IPS DF 4.7 (cell line): ENCODE measurements at regions not wholly inside any gene's neighbourhood (a gene's known extent, or its start where the extent isn't known, plus 50 kb on each side); places are given as distances from the start of the nearest gene placed in this dataset.
"Not testable (repeated sequence)": the region's sequence is repeated elsewhere in the genome, so short reads cannot be mapped to it uniquely, and the experiment has no call there.

Experiments used
- DNase-seq: peaks from one replicate; pipeline ENCODE4 v3.0.0-alpha.2; 2013; ENCODE audit warnings: low spot score; ENCODE audit errors: extremely low read depth

DNA sequence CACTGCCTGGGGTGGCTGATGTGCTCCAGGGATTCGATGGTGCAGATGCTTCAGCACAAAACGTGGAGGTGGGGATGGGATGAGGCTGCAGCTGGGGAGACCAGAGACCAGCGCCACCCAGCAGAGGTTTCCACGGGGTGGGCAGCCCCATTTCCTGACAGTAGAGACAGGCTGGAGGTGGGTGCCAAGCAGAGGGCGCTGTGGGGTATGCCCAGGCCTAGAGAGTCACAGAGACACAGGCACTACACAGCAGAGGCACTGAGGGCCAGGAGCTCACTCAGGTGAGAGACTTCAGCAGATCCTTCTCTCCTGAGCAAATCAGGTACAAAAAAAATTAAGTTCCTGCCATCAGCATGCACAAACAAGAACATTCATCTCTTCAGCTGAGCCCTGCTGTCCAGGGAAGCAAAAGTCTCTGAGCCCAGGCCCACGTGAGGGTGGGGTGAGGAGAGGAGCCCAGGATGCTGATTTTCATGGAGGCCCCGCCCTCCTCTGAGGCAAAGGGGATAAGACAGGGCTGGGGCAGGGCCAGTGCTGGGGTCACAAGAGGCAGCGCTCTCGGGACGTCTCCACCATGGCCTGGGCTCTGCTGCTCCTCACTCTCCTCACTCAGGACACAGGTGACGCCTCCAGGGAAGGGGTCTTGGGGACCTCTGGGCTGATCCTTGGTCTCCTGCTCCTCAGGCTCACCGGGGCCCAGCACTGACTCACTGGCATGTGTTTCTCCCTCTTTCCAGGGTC lies 53.1 kb downstream of the GGTLC2 start:
- no peak for DNase-seq

DNA sequence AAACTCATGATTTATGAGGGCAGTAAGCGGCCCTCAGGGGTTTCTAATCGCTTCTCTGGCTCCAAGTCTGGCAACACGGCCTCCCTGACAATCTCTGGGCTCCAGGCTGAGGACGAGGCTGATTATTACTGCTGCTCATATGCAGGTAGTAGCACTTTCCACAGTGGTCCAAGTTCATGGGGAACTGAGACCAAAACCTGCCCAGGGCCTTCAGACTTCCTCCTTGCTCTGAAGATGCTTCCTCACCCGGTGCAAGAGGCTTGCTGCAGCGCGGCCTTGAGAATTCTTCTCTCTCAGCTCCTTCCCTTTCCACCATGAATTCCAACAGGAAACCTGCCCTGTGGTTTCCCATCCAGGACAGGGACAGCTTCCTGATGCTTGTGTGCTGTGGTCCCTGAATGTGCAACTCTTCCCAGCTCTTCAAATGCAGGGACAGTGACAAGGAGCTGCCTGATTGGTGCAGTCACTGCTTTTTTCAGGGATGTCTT lies 53.9 kb downstream of the GGTLC2 start:
- DNase-seq = no peak

GRCh38 chr22:22700631-22701030 lies 56.2 kb downstream of the GGTLC2 start:
- DNase-seq = no peak

GRCh38 chr22:22701557-22701956 lies 57.1 kb downstream of the GGTLC2 start:
- not testable (repeated sequence) for DNase-seq

GRCh38 chr22:22702237-22703202 lies 58.1 kb downstream of the GGTLC2 start:
- DNase-seq = no peak

GRCh38 chr22:22703203-22703570 lies 58.8 kb downstream of the GGTLC2 start:
- DNase-seq = no peak

DNA sequence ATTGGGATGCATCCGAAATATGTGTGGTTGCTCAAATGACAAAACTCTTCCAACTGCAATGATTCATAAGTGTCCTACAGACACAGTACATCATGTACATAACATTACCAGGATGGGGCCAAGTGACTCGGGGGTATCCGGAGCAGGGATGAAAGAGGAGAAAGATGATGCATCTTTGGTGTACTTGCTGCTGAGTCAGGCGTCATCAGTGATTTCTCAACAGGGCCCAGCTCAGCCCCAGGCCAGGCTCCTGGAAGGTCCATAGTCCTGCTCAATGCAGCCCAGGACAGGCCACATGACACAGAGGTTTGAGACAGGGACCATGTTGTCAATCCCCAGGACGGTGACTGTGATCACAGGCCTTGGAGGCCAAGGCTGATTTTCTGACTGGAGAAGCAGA lies 59.3 kb downstream of the GGTLC2 start:
- DNase-seq = no peak

DNA sequence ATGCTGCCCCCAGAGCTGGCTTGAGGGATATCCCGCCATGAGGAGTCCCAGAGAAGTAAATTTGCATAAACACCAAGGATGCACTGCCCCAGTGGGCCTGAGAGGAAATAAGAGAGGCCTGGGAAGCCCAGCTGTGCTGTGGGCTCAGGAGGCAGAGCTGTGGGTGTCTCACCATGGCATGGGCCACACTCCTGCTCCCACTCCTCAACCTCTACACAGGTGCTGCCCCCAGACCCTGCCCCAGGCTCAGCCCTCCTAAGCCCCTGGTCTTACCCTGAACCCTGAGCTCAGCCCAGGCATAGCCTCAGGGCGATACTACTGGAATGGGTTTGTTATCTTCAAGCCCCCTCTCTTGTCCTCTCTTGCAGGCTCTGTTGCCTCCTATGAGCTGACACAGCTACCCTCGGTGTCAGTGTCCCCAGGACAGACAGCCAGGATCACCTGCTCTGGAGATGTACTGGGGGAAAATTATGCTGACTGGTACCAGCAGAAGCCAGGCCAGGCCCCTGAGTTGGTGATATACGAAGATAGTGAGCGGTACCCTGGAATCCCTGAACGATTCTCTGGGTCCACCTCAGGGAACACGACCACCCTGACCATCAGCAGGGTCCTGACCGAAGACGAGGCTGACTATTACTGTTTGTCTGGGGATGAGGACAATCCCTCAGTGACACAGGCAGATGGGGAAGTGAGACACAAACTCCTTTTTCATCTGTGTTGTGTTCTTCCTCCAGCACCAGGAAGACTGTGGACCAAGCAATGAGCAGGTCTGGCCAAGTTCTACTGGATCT lies 59.9 kb downstream of the GGTLC2 start:
- no peak for DNase-seq

GRCh38 chr22:22705328-22706100 lies 61.1 kb downstream of the GGTLC2 start:
- no peak for DNase-seq

GRCh38 chr22:22706253-22706915 lies 62.0 kb downstream of the GGTLC2 start:
- no peak for DNase-seq

GRCh38 chr22:22709719-22710445 lies 65.5 kb downstream of the GGTLC2 start:
- no peak for DNase-seq

GRCh38 chr22:22710719-22711531 lies 66.5 kb downstream of the GGTLC2 start:
- no peak for DNase-seq

DNA sequence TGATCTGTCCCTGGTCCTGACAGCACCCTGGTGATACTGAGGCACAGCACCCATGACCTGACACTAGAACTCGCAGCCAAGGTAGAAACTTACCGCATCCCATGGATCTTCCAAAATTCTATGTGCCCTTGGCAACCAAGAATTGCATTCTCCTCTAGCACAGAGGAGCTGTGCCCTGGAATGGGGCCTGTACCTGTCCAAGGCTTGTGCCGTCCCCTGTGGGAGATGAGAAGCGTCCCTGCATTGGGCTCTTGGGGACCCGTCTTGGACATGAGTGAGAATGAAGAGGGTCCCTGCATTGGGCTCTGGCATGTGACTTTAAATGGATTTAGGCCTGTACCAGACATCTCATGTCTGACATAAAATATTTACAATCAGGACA lies 67.1 kb downstream of the GGTLC2 start:
- DNase-seq = no peak

DNA sequence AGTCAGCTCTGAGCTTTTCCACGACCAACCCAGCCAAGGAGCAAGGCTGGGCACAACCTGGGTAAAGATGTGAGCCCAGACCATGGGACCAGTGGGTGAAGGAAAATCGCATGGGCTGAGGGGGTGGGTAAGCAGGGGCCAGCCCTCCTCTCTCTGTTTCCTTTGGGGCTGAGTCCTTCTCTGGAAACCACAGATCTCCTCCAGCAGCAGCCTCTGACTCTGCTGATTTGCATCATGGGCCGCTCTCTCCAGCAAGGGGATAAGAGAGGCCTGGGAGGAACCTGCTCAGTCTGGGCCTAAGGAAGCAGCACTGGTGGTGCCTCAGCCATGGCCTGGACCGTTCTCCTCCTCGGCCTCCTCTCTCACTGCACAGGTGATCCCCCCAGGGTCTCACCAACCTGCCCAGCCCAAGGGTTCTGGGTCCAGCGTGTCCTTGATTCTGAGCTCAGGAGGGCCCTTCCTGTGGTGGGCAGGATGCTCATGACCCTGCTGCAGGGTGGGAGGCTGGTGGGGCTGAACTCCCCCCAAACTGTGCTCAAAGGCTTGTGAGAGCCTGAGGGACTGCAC lies 67.8 kb downstream of the GGTLC2 start:
- DNase-seq = no peak

- DNase-seq = no peak
Measured at GRCh38 chr22:22712666-22713365, 68.4 kb downstream of the GGTLC2 start.

DNA sequence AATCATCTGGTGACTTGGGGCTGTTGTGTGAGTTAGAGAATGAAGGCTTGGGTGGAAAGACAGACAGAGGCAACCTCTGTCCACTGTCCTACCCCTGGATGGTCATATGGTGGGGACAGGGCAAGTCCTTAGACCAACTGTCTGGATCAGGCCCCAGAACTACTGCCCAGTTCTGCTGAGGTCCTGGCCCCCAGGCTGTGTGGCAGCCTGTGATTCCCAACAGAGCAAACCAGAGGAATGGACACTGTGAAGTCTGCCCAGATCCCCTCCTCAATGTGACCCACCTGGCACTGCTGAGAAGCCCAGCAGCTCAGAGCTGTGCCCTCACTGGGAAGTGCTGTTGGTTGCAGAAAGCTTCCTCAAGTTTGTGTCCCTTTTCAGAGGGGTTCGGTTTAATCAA lies 69.0 kb downstream of the GGTLC2 start:
- no peak for DNase-seq

DNA sequence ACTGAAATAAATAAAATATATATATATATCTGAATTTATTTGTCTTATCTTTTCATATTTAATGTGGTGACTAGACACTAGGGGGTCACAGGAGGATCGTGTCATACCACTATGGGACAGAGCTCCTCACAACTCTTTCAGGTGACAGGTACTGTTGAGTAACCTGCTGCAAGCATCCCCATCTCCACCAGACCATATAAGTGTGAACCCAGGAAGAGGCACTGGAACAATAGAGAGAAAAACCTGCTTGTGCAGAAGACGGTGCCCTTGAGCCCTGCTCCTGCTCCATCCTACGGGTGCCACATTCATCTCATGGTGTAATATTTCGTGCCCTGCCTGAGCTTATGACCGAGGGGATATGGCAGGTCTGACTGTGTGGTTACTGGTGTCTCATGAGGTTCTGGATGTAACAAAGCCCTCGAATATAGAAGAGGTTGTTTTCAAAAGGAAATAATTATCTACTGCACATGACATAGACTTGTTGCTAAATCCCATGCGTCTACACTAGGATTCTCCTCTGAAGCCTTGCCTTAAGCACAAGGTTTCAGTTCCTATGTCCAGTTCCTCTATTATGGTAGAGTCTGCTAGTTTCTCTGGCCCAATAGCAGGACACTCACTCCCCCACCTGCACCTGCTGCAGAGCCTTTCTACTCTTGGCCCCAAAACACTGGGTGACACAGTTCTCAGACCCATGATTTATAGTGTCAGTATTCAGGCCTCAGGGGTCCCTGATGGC lies 70.4 kb downstream of the GGTLC2 start:
- DNase-seq = no peak
